Astrocyte of the cerebellum (primary cell): ENCODE measurements at regions not wholly inside any gene's neighbourhood (a gene's known extent, or its start where the extent isn't known, plus 50 kb on each side); places are given as distances from the start of the nearest gene placed in this dataset.
A peak's percentile ranks its signal among the peaks of the same experiment; 100 is the strongest.

Source experiments
- DNase-seq: peaks from one replicate; pipeline ENCODE4 v3.0.0-alpha.2; 2011; ENCODE audit warnings: low read depth
- H3K4me3 ChIP-seq: 2 replicates; pipeline ENCODE4 v1.5.1; 2011; ENCODE audit warnings: mild to moderate bottlenecking, low read depth, low read length, moderate library complexity
- CTCF ChIP-seq: IDR thresholded peaks from 2 replicates; pipeline ENCODE4 v1.5.1; 2012; ENCODE audit warnings: low read length, low read depth, moderate library complexity, mild to moderate bottlenecking; ENCODE audit errors: missing control alignments
- in situ Hi-C: cut with HindIII; loops from 2 replicates; pipeline ENCODE4 v1.10.0; 2017; ENCODE audit warnings: low sequenced_read_pairs

- DNase-seq: no peak
- H3K4me3 ChIP-seq: no peak overlapping the region
- in situ Hi-C loops: no loop called here
- no peak for TF ChIP-seq CTCF
These were observed 471.8 kb upstream of the CHST9 start for GRCh38 chr18:27656905-27657304.

GRCh38 chr18:27656167-27656778 is 471.2 kb upstream of the CHST9 start:
- H3K4me3 ChIP-seq: no peak overlapping the region
- no peak for TF ChIP-seq CTCF
- peak; percentile 22 for DNase-seq
- in situ Hi-C loops: no loop called here

- no peak overlapping the region for H3K4me3 ChIP-seq
- no peak for DNase-seq
- TF ChIP-seq CTCF: no peak
- in situ Hi-C loops: no loop called here
These were observed 468.1 kb upstream of the CHST9 start for GRCh38 chr18:27653247-27653646.

GRCh38 chr18:27652480-27653121 is 467.5 kb upstream of the CHST9 start:
- DNase-seq: no peak
- in situ Hi-C loops: no loop called here
- no peak for TF ChIP-seq CTCF
- H3K4me3 ChIP-seq: no peak overlapping the region

- in situ Hi-C loops: no loop called here
- no peak for TF ChIP-seq CTCF
- DNase-seq: no peak
- H3K4me3 ChIP-seq: no peak overlapping the region
These were observed 464.5 kb upstream of the CHST9 start for GRCh38 chr18:27649621-27650020.

- in situ Hi-C loops: no loop called here
- no peak for TF ChIP-seq CTCF
- H3K4me3 ChIP-seq: no peak overlapping the region
- no peak for DNase-seq
These were observed 460.8 kb upstream of the CHST9 start for GRCh38 chr18:27645929-27646328.
